HL-60 (cell line): ENCODE measurements at regions not wholly inside any gene's neighbourhood (a gene's known extent, or its start where the extent isn't known, plus 50 kb on each side); places are given as distances from the start of the nearest gene placed in this dataset.

Source experiments
- CTCF ChIP-seq: IDR thresholded peaks from one replicate; pipeline ENCODE4 v1.5.1; 2011; ENCODE audit warnings: low read length, control low read depth, inconsistent platforms; ENCODE audit not compliant: insufficient read depth
- GABPA ChIP-seq: IDR thresholded peaks from 2 replicates; pipeline ENCODE4 v1.6.1; 2012; ENCODE audit warnings: low read depth
- POLR2AphosphoS5 ChIP-seq: IDR thresholded peaks from 2 replicates; pipeline ENCODE4 v1.6.1; 2012; ENCODE audit warnings: low read depth
- REST ChIP-seq: IDR thresholded peaks from 2 replicates; pipeline ENCODE4 v1.6.1; 2012; ENCODE audit warnings: low read depth; ENCODE audit not compliant: insufficient replicate concordance
- SPI1 ChIP-seq: IDR thresholded peaks from 2 replicates; pipeline ENCODE4 v1.6.1; 2012; ENCODE audit warnings: low read depth, mild to moderate bottlenecking, borderline replicate concordance

- TF ChIP-seq POLR2AphosphoS5 (no peak), CTCF (no peak), REST (no peak), SPI1 (no peak), GABPA (no peak)
These were observed 330.0 kb downstream of the ETAA1 start for GRCh38 chr2:67727131-67727530.
